Activated CD4-positive, alpha-beta T cell treated with anti-CD3 and anti-CD28 coated beads, Interleukin-10, Interleukin-2, amounts not matched to agents 100 ng/mL and 50 ng/mL, durations not matched to agents 16 hours and 8 hours (primary cell): ENCODE measurements at regions not wholly inside any gene's neighbourhood (a gene's known extent, or its start where the extent isn't known, plus 50 kb on each side); places are given as distances from the start of the nearest gene placed in this dataset.
A peak's percentile ranks its signal among the peaks of the same experiment; 100 is the strongest.
"Not testable (repeated sequence)": the region's sequence is repeated elsewhere in the genome, so short reads cannot be mapped to it uniquely, and the experiment has no call there.

Source experiments
- DNase-seq: peaks from one replicate; pipeline ENCODE4 v3.0.0-alpha.2; 2020

DNA sequence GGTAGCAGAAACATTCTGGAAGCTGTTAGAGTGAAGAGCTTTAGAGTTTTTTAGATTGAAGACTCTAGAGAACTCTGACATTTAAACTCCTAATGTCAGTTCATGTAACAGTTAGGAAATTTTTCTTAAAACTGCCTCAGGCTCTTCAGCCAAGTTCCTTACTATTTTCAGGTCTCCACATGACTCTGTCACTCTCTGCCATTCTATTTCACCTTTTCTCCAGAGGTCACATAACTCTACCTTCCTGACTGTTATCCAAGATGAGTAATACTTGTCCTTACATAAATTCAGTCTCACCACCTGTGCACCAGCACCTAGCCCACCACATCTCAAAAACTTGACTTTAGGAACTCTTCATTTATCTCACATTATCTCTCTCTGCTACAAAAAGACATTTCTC is 347.1 kb upstream of the CA10 start:
- DNase-seq, result no peak

DNA sequence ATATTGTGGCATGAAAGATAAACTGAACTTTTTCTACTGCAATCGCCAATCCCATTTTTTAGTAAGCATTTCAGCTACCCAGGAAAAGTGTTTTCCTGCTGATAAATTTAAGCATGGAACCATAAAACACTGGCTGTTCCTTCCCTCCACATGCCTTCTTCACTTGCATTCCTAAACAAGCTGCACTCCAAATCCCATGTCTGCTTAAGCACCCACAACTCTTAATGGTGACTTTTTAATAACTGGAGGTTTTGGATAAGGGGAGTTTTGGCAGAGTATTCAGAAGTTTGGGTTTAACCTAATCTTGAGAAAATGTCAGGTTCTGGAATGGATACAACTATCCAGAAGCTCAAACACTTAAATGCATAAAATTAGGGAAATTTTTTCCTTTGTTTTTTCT is 345.6 kb upstream of the CA10 start:
- DNase-seq, result no peak

DNA sequence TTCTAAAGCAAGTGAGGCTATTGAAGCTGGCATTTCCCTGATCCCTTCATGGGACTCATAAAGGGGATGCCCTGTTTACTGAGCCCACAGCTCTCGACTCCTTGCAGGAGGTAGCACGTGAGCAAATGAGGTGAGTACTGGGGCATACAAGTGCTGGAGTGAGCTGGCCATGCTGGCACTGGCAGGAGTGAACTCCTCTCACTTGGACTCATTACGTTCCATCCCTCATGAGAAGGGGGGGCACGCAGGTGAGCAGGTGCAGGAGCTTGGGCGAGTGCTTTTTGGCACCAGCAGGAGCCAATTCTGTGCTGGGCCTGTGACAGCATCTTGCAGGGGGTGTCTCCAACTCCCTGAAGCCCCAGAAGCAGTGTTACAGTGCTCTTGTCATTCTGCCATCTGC is 337.1 kb upstream of the CA10 start:
- no peak for DNase-seq

DNA sequence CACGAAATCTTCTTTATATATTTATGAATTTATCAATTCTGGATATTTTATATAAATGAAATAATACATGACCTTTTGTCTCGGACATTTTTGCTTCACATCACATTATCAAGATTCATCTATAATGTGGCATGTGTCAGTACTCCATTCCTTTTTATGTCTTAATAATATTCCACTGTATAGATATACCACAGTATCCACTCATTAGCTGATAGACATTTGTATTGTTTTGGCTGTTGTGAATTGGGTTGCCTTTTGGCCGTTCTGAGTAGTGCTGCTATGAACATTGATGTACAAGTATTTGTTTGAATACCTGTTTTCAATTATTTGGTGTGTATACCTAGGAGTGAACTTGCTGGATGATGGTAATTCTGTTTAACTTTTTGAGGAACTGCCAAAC is 323.8 kb upstream of the CA10 start:
- no peak for DNase-seq

DNA sequence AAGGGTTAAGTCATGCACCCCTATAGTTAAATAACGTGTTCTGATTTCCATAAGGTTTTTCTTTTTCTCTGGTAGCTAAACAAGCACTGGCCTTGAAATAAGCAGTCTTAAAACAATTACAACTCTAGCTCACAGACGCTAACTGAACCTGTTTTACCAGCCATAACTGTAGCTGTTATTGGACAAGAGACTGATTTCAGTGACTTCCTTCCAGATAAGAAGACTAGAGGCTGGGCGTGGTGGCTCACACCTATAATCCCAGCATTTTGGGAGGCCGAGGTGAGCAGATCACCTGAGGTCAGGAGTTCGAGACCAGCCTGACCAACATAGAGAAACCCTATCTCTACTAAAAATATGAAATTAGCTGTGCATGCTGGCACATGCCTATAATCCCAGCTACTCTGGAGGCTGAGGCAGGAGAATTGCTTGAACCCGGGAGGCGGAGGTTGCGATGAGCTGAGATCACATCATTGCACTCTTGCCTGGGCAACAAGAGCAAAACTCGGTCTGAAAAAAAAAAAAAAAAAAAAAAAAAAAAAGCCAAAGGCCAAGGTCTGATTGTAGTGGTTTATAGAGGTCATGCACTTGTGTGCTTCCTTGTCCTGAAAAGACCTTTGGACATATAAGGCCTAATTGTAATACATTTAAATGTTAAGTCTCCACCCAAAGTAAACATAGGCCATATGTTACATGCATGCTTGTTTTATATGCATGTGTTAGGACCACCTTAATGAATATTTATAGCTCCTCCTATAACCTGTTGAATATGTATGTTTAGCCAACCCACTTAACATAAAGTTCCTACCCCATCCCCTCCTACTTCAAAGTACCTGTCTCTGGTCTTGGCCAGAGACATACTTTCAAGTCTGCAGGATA is 319.5 kb upstream of the CA10 start:
- DNase-seq, result no peak

DNA sequence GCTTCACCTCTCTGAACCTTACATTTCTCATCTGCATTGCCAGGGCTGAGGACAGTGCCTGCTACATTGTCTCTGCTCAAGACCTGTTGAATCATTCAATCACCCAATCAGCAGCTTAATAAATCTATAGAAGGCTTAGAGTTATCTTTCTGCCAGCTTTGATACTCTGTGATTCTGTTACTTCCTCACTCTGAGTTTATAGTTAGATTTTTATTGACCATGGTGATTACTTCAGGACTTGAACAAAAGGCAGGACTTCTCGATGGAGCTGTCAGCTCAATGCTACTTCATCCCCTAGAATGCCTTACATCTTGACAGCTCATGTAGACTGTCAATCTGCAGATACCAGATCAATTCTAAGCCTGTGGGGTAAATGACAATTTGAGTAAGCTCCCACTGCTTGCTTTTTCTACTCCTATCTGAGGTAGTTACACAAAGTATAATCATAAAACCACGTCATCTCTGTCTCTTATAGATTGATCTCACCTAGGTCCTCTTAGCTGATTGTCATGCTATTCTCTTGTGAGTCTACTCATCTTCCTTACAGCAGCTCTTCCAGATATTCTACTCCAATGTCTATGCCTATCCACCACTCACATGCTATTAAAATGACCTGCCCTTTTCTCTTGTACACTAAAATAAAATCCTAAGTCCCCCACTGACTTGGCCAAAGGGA is 318.3 kb upstream of the CA10 start:
- DNase-seq, result no peak

DNA sequence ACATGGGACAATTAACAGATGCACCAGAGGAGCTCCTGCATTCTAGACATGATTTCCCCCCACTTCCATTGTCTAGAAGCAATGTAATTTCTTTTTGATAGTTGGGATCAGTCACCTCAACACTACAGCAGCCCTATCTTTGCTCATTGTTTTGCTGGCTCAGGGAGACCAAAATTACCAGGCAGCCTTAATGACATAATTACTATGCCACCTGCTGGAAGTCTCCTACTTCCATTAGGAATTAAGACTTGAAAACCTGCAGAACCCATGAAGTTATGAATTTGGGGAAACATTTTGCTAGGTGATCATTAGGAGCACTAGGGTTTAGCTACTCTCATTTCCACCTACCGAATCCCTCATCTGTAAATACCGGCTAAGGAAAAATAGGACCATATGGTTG is 312.0 kb upstream of the CA10 start:
- no peak for DNase-seq

DNA sequence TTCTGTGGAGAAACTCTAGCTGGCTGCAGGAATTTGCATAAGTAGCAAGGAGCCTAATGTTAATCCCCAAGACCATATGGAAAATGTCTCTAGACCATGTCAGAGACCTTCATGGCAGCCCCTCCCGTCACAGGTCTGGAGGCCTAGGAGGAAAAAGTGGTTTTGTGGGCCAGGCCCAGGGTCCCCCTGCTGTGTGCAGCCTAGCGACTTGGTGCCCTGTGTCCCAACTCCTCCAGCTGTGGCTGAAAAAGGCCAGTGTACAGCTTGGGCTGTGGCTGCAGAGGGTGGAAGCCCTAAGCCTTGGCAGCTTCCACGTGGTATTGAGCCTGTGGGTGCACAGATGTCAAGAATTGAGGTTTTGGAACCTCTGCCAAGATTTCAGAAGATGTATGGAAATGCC is 306.9 kb upstream of the CA10 start:
- no peak for DNase-seq

DNA sequence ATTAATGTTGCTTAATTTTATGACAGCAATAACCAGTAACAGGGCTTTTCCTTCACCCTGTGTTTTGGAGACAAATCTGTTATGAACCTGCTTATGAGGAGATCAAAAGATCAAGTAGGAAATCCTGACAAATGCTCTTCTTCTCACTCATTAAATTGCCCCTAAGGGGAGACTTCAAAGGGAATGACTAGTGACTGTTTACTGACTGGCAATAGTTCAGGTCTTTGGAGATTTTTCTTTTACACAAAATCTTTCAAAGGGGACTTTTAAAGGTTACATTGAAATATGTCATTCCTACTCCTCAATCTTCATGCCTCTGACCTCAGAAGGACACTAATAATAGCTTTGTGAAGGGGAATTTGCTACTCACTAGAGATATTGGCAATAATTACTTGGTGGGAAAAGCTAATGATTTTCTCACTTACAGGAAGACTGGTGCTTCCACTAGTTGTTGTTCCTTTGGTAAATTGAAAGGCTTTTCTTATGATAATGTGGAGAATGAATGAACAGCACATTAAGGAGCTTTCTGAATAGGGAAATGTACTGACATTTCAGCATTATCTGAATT is 292.9 kb upstream of the CA10 start:
- DNase-seq, result no peak

DNA sequence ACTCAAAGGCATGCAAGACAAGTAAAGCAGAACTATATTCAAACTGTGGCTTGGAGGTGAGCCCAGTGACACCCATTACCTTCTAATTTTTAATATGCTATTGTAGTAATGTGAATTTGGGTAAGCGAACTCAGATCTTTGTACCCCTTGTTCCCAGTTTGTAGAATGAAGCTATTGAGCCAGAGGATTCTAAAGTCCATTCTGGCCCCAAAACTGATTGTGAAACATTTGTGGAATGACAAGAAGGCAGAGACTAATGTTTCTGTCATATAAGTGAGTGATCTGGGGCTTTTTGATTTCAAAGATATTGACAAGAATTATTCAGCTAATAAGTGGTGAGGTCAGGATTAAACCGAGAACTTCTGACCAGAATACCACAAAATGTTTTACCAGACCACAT is 283.8 kb upstream of the CA10 start:
- DNase-seq, result no peak

DNA sequence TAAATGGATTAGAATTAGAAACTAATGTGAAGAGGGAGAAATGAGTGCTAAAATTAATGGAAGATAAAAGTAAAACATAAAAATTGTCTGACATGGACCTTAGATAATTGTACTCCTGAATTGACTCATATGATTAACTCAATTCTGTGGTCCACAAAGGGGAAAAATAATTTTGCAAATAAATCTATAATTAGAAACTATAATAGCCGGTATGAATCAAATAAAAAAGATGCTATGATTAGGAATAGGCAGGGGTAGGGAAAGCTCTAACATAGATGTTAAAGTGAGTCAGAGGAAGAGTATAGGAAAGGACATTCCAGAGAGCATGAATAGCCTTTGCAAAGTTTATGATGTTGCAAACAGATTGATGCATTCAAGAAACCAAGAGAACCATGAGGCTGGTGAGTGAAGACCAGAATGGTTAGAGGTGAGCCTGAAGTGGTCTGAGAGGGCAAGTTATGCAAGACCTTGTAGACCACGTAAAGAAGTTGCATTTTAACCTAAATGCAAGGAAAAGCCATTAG is 262.1 kb upstream of the CA10 start:
- DNase-seq, result no peak

DNA sequence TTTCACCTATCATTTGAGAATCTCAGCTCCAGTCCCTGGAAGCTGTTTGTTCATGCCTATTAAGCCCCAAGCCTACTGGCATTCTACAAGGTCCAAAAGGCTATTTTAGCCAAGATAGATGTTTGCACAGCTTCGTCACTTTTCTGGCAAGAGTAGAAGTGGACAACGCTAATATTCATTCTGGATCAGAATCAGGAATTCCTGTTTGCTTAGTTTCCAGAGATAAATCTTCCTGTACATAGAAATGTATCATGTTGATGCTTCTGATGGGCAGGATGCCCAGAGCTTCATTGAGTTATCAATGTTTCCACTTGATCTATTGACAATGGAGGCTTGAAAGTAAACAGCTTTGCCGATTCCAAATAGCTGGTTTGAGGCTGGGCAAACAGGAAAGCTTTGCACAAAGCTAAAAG is 260.7 kb upstream of the CA10 start:
- no peak for DNase-seq

DNA sequence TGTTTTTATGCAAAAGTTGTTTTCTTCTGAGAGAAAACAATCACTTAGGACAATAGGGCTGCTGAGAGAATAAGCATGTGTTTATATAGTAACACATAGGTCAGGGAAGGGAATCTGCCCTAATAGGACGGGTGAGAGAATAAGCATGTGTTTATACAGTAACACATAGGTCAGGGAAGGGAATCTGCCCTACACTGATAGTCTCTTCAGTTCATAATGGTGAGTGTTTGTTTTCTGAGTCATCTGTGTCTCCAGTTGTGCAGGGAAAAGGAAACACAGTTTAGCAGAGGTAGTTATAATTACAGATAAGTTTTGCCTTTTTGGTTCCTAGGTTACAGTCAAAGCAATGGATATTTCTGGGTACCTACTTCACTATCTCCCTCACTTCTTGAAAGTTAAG is 252.3 kb upstream of the CA10 start:
- no peak for DNase-seq

DNA sequence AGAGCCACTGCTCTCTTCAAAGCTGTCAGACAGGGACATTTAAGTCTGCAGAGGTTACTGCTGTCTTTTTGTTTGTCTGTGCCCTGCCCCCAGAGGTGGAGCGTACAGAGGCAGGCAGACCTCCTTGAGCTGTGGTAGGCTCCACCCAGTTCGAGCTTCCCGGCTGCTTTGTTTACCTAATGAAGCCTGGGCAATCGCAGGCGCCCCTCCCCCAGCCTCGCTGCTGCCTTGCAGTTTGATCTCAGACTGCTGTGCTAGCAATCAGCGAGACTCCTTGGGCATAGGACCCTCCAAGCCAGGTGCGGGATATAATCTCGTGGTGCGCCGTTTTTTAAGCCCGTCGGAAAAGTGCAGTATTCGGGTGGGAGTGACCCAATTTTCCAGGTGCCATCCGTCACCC is 250.7 kb upstream of the CA10 start:
- DNase-seq, result not testable (repeated sequence)

DNA sequence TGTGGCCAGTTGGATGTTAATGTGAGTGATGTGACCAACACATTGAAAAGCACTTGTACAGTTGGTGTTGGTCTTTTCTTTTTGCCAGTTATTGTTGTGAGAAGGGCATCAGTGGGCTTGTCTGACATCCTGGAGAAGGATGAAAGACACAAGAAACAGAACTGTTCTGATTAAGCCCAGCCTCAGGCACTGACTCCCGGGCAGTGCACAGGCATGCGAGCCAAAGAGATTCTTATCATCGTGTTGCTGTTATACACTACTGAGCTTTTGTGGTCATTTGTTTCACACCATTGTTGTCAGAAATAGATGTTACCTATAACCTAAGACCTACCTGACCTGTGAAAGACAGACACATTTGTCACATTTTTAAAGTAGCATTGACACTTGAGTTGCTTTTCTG is 236.8 kb upstream of the CA10 start:
- no peak for DNase-seq

DNA sequence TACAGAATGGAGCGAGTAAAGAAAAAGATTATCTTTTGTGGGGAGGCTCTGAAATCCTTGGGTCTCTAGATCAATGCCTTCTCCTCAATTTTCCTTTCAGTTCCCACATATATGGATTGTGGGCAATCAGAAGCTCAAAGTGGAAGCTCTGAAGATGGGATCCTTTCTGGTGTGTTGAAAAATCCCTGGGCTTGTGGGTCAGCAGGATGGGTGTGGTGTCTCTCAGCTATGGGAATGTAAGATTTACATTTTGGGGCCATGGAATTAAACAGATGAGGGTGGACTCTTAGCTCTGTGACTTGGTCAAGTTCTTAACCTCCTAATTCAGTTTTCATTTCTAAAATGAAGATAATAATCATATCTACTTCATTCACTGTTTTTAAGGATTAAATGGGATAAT is 231.9 kb upstream of the CA10 start:
- DNase-seq, result no peak

DNA sequence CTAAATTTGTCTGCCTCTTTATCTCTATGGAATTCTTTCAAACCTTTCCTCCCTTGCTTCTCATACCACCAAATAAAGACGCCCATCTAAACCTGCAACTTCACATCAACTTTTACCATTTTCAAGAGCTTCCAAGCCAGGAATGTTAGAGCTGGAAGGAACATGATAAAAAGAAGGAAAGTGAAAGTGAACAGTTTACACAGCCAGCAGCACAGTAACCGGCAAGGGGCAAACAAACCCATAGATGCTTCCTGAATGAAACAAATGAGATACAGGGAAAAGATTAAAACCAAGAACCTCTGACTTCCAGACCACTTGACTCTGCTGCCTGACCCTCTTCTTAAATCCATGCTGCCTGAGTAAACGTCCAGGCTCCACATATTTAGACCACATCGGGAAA is 231.1 kb upstream of the CA10 start:
- DNase-seq, result no peak

DNA sequence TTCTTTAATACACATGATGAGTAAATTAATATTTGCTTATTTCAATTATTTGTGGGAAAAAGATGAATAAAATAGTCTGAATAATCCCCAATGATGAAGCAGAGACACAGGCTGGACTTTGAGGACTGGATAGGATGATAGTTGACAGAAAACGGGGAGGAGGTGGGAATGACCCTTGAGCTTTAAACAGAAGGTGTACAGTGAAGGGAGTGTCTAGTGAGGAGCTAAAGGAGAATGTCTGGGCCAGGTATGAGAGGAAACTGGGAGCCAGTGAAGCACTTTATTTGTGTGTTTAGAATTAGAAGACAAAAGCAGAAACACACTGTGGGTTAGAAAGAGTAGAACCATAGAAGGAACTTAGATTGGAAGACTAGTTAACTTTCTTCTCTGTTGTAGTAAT is 230.4 kb upstream of the CA10 start:
- DNase-seq, result no peak

DNA sequence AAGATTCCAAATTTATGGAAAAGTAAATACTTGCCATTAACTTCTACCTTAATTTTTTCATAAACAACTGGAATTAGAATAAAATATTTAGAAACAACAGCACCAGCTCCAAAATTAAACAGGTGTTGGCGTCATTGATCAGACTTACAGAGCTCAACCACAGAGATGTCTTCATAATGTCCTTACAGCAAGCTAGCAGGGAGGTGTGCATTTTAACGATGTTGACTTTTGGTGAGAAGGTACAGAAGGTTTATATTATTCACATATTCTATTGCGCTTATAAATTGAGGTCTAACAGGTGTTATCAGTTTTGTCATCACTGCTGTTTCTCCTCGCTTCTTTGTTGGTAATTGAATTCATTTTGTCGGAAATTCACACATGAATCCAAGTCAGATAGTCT is 226.2 kb upstream of the CA10 start:
- DNase-seq, result no peak

DNA sequence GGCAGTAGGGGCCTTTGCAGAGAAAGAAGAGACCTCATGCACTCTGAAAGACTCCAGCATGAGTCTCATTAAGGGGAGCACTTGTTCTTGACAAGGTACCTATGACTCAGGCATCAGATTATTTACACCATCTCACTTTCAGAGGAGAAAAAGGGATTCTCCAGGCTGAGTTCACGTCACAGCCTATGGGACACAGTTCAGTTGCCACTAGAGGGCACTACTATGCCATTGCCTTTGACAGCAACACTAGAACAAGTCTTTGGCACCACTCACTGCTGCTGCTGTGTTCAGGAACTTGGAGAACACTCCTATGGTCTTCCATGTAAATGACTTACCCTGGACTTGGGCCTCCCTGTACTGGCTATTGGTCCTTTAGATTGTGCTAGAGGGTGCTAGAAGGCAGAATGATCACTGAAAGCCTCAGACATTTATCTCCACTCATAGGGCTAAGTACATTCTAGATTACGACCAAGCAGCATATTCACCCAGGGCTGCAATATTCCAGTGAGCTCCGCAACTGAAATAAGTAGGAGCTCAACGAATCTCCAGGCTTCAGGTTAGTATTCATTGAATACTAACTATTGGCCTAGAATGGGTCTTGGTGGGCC is 225.1 kb upstream of the CA10 start:
- peak; percentile 58 for DNase-seq

DNA sequence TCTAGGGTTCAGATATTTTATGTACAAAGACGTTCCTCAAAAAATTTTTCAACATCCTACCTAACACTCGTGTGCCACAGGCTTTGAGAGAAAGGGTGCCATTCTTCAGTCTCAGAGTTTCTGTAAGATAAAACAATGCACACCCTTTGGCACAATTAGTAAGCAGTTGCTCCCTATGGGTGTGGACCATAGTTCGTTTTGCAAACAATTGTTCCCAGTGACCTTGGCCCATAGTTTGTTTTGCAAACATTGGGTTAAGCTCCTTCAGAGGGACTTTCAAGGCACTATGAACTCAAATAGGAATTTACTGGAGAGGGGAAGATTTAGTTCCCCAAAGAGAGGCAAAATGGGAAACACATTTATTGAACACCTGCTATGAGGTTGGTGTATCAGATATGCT is 220.3 kb upstream of the CA10 start:
- DNase-seq, result no peak

DNA sequence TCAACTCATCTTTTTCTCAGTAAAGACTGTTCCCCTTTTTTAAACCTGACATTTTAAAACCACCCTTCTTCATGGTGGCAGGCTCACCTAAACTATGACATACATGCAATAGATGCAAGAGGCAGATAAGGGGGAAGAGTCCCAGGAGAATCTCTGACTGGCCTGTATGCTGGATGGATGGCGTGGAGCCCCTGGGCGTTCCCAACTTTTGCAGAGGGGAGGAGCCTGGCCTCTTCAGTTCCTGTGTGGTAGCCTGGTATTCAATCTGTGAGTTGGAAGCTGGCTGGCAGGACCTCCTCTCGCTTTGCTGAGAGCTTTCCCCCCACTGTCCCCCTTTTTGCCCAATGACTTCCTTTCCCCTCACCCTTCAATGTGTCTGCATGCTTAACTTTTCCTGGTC is 217.6 kb upstream of the CA10 start:
- no peak for DNase-seq

DNA sequence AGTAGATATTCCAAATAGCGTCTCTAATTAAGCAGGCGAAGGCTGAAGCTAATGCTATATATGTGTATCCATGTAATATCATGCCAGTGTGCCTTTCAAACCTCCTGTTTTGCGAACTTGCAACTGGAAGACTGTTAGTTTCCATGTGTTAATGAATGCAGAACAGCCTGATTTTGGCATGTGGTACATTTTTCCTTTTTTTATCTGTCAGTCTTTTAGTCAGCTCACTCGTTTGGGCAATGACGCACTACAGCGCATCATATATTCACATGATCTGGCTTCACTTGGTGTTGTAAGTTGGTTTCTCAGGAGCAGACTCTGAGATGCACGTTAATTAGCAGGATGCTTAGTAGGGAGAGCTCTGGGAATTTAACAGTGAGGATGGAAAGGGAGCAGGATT is 210.4 kb upstream of the CA10 start:
- DNase-seq, result no peak

DNA sequence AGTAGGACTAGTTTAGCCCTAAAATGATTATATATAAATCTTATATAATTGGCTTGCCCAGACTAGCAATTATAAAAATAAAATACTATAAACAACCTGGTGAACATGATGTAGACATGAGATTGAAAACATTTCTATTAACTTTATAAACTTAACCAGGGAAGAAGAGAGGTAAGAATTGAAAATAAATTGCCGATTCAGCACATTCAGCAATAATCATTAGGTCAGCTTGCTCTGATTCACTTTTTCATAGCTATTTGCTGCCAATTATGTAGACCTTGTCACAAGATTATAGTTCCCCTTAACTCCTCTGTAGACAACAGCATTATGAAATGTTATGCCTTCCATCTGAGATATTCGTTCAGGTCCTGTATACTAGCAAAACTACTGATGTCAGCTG is 199.3 kb upstream of the CA10 start:
- DNase-seq, result no peak
